Muscle of leg (tissue), 3 donors: ENCODE measurements at regions not wholly inside any gene's neighbourhood (a gene's known extent, or its start where the extent isn't known, plus 50 kb on each side); places are given as distances from the start of the nearest gene placed in this dataset.

Experiments
- DNase-seq: peaks from one replicate; pipeline ENCODE4 v3.0.0; 2013
- H3K27ac ChIP-seq: one replicate; pipeline ENCODE4 v1.5.1; 2013; ENCODE audit warnings: mild to moderate bottlenecking, low read length, control low read depth
- H3K27me3 ChIP-seq: one replicate; pipeline ENCODE4 v1.6.1; 2013; ENCODE audit warnings: low read length; ENCODE audit not compliant: control insufficient read depth, insufficient read depth
- H3K36me3 ChIP-seq: one replicate; pipeline ENCODE4 v1.6.1; 2013; ENCODE audit warnings: low read length; ENCODE audit not compliant: control insufficient read depth, insufficient read depth
- H3K4me1 ChIP-seq: one replicate; pipeline ENCODE4 v1.6.1; 2013; ENCODE audit warnings: low read length; ENCODE audit not compliant: control insufficient read depth, insufficient read depth
- H3K4me3 ChIP-seq: one replicate; pipeline ENCODE4 v1.5.1; 2013; ENCODE audit warnings: low read length, control low read depth
- H3K9me3 ChIP-seq: replicated peaks from 2 replicates; pipeline ENCODE4 v1.6.1; 2013; ENCODE audit warnings: low read depth, low read length; ENCODE audit not compliant: control insufficient read depth
- WGBS: methylation state at CpG from one replicate; pipeline ENCODE4 v1.1.5; 2013; ENCODE audit warnings: missing lambda C conversion rate; ENCODE audit not compliant: insufficient coverage; 5-methylcytosine and 5-hydroxymethylcytosine counted together

DNA sequence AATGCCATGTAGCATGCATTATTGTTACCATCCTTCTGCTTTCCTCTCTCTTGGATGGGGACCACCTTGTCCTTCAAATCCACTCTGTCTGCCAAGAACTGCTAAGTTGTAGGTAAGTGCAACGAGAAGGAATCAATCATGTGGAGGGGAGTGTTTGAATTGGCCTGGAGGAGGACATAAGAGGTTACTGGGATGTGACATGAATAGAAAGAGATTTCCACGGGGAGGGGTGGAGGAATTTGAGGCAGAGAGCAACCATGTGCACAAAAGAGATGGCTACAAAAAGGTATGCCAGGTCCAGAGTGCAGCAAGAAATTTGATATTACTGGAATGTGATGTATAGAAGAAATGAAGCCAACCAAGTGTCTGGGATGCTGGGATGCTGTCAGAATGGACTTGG is 648.9 kb upstream of the KLF4 start:
- H3K4me1 ChIP-seq, result peaks cover 15% of the 10 kb centered on the region
- WGBS, result 79% methylated on average over 1 of the region's 2 CpGs

GRCh38 chr9:108136656-108137055 is 647.1 kb upstream of the KLF4 start:
- H3K4me3 ChIP-seq, result no peak overlapping the region
- no CpG with 5 or more reads among the region's 1 CpG for WGBS
- no peaks in the 10 kb centered on the region for H3K36me3 ChIP-seq
- H3K27ac ChIP-seq, result no peak overlapping the region
- H3K27me3 ChIP-seq, result no peaks in the 10 kb centered on the region
- no peaks in the 10 kb centered on the region for H3K9me3 ChIP-seq
- DNase-seq, result peak; percentile 68
- H3K4me1 ChIP-seq, result peaks cover 1% of the 10 kb centered on the region

More for the DNA sequence above, 648.9 kb upstream of the KLF4 start:
- DNase-seq, result no peak
- Histone ChIP-seq H3K4me3 (no peak overlapping the region), H3K36me3 (no peaks in the 10 kb centered on the region), H3K9me3 (no peaks in the 10 kb centered on the region), H3K27me3 (no peaks in the 10 kb centered on the region), H3K27ac (no peak overlapping the region)

- WGBS, result no CpG with 5 or more reads among the region's 4 CpGs
- Histone ChIP-seq H3K27me3 (no peaks in the 10 kb centered on the region), H3K4me3 (no peak overlapping the region), H3K9me3 (no peaks in the 10 kb centered on the region), H3K4me1 (no peaks in the 10 kb centered on the region), H3K36me3 (no peaks in the 10 kb centered on the region), H3K27ac (no peak overlapping the region)
- DNase-seq, result no peak
These were observed 645.0 kb upstream of the KLF4 start for GRCh38 chr9:108134486-108135128.

GRCh38 chr9:108133680-108134079 is 644.1 kb upstream of the KLF4 start:
- Histone ChIP-seq H3K9me3 (no peaks in the 10 kb centered on the region), H3K27me3 (no peaks in the 10 kb centered on the region), H3K4me1 (no peaks in the 10 kb centered on the region), H3K4me3 (no peak overlapping the region), H3K36me3 (no peaks in the 10 kb centered on the region), H3K27ac (no peak overlapping the region)
- no CpG with 5 or more reads among the region's 3 CpGs for WGBS
- no peak for DNase-seq

- H3K4me3 ChIP-seq, result no peak overlapping the region
- H3K36me3 ChIP-seq, result no peaks in the 10 kb centered on the region
- DNase-seq, result no peak
- no peak overlapping the region for H3K27ac ChIP-seq
- H3K27me3 ChIP-seq, result no peaks in the 10 kb centered on the region
- H3K4me1 ChIP-seq, result no peaks in the 10 kb centered on the region
- no peaks in the 10 kb centered on the region for H3K9me3 ChIP-seq
These were observed 643.5 kb upstream of the KLF4 start for GRCh38 chr9:108133101-108133500.

DNA sequence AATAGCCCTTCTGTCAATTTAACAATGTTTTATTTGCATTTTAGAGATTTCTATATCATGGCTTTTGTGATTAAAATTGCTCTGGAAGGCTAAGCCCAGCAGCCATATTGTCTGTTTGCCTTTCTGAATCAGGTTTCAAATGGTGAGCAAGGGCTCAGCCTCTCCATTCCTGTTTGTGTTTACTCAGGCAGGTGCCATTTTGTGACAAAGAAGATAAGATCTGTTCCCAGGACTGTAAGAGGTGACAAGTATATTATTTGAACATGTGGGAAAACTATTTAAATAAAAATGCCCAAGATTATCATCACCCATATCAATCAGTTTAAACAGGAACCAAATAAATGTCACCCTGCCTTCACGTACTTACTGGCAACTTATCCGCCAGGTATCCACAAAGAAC is 641.3 kb upstream of the KLF4 start:
- no CpG with 5 or more reads among the region's 2 CpGs for WGBS
- no peaks in the 10 kb centered on the region for H3K27me3 ChIP-seq

GRCh38 chr9:108125625-108126024 is 636.1 kb upstream of the KLF4 start:
- no peak for DNase-seq
- Histone ChIP-seq H3K27me3 (no peaks in the 10 kb centered on the region), H3K27ac (no peak overlapping the region), H3K4me3 (no peak overlapping the region), H3K36me3 (no peaks in the 10 kb centered on the region), H3K4me1 (no peaks in the 10 kb centered on the region), H3K9me3 (no peaks in the 10 kb centered on the region)
- WGBS, result 100% methylated on average over 1 of the region's 4 CpGs

More for the DNA sequence above, 641.3 kb upstream of the KLF4 start:
- H3K27ac ChIP-seq, result no peak overlapping the region
- no peak for DNase-seq
- H3K9me3 ChIP-seq, result no peaks in the 10 kb centered on the region
- no peaks in the 10 kb centered on the region for H3K36me3 ChIP-seq
- H3K4me1 ChIP-seq, result no peaks in the 10 kb centered on the region
- no peak overlapping the region for H3K4me3 ChIP-seq

DNA sequence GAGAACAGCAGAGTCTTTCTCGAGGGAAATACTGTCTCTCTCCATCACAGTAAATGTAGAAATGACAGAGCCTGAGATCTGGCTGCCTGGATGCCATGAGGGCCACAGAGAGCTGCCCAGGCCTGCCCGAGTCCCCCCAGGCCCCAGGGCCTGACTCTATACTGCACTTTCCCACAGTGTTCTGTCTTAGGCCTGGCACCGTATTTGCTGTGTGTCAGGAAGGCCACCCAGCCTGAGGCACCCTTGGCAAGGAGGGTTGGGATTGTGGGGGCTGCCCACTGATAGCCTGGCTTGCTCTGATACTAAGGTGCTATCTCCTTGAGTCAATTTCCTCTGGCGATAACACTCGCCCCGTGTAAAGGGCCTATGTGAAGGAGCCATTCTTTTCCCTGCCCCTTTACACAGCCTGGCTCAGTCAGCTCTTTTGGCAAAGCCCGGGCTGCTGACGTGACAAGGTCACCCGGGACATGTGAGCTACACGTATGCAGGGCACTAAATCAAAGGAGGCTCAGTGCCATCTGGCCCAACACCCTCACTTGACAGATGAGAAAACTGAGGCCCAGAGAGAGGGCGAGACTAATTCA is 630.1 kb upstream of the KLF4 start:
- Histone ChIP-seq H3K36me3 (no peaks in the 10 kb centered on the region), H3K9me3 (no peaks in the 10 kb centered on the region), H3K27ac (no peak overlapping the region), H3K4me1 (peaks cover 7% of the 10 kb centered on the region), H3K27me3 (no peaks in the 10 kb centered on the region), H3K4me3 (no peak overlapping the region)
- 83% methylated on average over 8 of the region's 11 CpGs for WGBS
- DNase-seq, result no peak

DNA sequence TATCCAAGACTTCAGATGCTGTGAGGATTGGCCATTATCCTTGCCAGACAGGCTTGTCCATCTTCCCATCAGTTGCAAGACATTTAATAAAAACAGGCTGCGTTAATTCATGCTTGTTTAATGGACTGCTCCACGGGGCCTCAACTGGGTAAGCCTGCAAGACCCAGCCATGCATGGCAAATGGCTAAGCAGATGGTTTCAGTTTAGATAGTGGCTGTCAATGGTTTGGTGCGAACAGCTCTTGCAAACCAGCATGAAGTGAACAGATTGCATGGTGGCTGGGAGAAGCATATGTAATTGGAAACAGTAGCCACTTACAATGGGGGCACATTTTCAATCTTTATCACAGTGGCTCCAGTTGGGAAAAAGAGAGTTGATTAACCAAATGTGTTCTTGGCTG is 628.2 kb upstream of the KLF4 start:
- DNase-seq, result no peak
- 24% methylated on average over 2 of the region's 3 CpGs for WGBS
- no peaks in the 10 kb centered on the region for H3K27me3 ChIP-seq
- no peaks in the 10 kb centered on the region for H3K36me3 ChIP-seq
- H3K9me3 ChIP-seq, result no peaks in the 10 kb centered on the region
- no peak overlapping the region for H3K4me3 ChIP-seq
- peaks cover 7% of the 10 kb centered on the region for H3K4me1 ChIP-seq
- no peak overlapping the region for H3K27ac ChIP-seq

- Histone ChIP-seq H3K27me3 (no peaks in the 10 kb centered on the region), H3K27ac (no peak overlapping the region), H3K36me3 (no peaks in the 10 kb centered on the region), H3K4me3 (no peak overlapping the region), H3K4me1 (peaks cover 7% of the 10 kb centered on the region), H3K9me3 (no peaks in the 10 kb centered on the region)
- DNase-seq, result no peak
- WGBS, result 92% methylated on average over 2 of the region's 2 CpGs
These were observed 627.7 kb upstream of the KLF4 start for GRCh38 chr9:108117306-108117705.

GRCh38 chr9:108113596-108113995 is 624.0 kb upstream of the KLF4 start:
- no peak overlapping the region for H3K27ac ChIP-seq

More at GRCh38 chr9:108113596-108113995, 624.0 kb upstream of the KLF4 start:
- no peak for DNase-seq
- H3K4me3 ChIP-seq, result no peak overlapping the region
- no peaks in the 10 kb centered on the region for H3K27me3 ChIP-seq
- WGBS, result 70% methylated on average over 2 of the region's 2 CpGs
- no peaks in the 10 kb centered on the region for H3K36me3 ChIP-seq
- H3K4me1 ChIP-seq, result peaks cover 7% of the 10 kb centered on the region
- no peaks in the 10 kb centered on the region for H3K9me3 ChIP-seq
